ENCODE measurements at regions not wholly inside any gene's neighbourhood (a gene's known extent, or its start where the extent isn't known, plus 50 kb on each side); places are given as distances from the start of the nearest gene placed in this dataset.

GRCh38 chr2:145050134-145050533, 530.2 kb upstream of the ZEB2 start:
- ChIA-PET RAD21 (ENCODE audit: low non-redundant PET in 1 of 2, low total read pairs in 2 of 2, uncharacterized antibody in 2 of 2, unreplicated experiment in 2 of 2) (no interaction called here), CTCF (no interaction called here), POLR2A (no interaction called here)
- no peaks in the 10 kb centered on the region for H3K4me1 ChIP-seq (ENCODE audit: control insufficient read depth in 1 of 2, insufficient read depth in 2 of 2, low read length in 2 of 2)
- no peaks in the 10 kb centered on the region for H3K36me3 ChIP-seq (ENCODE audit: control insufficient read depth in 1 of 2, insufficient read depth in 2 of 2, low read length in 2 of 2)
- H3K79me2 ChIP-seq (ENCODE audit: insufficient read depth, low read length) = no peaks in the 10 kb centered on the region
- no peak overlapping the region for H3K4me3 ChIP-seq (replicated peaks in 1 of 2; ENCODE audit: low read depth in 1 of 2, low read length in 2 of 2)
- intact Hi-C loops (cut with micrococcal nuclease) = no loop called here
- no peaks in the 10 kb centered on the region for H3K27me3 ChIP-seq (ENCODE audit: insufficient read depth, low read length)
- no peak overlapping the region for H3K9ac ChIP-seq (ENCODE audit: low read length)
- H2AFZ ChIP-seq (ENCODE audit: low read depth, low read length, poor library complexity, severe bottlenecking) = no peak overlapping the region
- BruUV-seq (replicated peaks) = no TSS peak
- H3K27ac ChIP-seq (ENCODE audit: low read depth, low read length) = no peak overlapping the region
- no peak for ATAC-seq
- H3K9me3 ChIP-seq (ENCODE audit: control insufficient read depth in 1 of 2, insufficient read depth in 1 of 2, low read depth in 1 of 2, low read length in 2 of 2) = no peaks in the 10 kb centered on the region
- H3K9me2 ChIP-seq (ENCODE audit: insufficient read depth) = no peaks in the 10 kb centered on the region
- H4K20me1 ChIP-seq (ENCODE audit: insufficient read depth) = no peaks in the 10 kb centered on the region
- TF ChIP-seq JUND (IDR thresholded peaks at IDR 0.05) (no peak), SIN3A (IDR thresholded peaks at IDR 0.05; ENCODE audit: low read depth) (no peak), EZH2phosphoT487 (IDR thresholded peaks at IDR 0.05; ENCODE audit: borderline replicate concordance) (no peak), ZNF274 (IDR thresholded peaks at IDR 0.05; ENCODE audit: low read depth, low read length) (no peak), FOSL1 (IDR thresholded peaks at IDR 0.05; ENCODE audit: low read depth) (no peak), MAX (IDR thresholded peaks at IDR 0.05) (no peak), EZH2 (IDR thresholded peaks at IDR 0.05) (no peak), CBX3 (IDR thresholded peaks at IDR 0.05; ENCODE audit: low read depth) (no peak), TCF7L2 (IDR thresholded peaks at IDR 0.05; ENCODE audit: borderline replicate concordance, extremely low read depth, insufficient read depth, insufficient read length) (no peak), POLR2A (IDR thresholded peaks at IDR 0.05; ENCODE audit: borderline replicate concordance, extremely low read depth, insufficient read depth, insufficient read length) (no peak)
- TF ChIP-seq, protein P1, sequence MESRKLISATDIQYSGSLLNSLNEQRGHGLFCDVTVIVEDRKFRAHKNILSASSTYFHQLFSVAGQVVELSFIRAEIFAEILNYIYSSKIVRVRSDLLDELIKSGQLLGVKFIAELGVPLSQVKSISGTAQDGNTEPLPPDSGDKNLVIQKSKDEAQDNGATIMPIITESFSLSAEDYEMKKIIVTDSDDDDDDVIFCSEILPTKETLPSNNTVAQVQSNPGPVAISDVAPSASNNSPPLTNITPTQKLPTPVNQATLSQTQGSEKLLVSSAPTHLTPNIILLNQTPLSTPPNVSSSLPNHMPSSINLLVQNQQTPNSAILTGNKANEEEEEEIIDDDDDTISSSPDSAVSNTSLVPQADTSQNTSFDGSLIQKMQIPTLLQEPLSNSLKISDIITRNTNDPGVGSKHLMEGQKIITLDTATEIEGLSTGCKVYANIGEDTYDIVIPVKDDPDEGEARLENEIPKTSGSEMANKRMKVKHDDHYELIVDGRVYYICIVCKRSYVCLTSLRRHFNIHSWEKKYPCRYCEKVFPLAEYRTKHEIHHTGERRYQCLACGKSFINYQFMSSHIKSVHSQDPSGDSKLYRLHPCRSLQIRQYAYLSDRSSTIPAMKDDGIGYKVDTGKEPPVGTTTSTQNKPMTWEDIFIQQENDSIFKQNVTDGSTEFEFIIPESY (IDR thresholded peaks at IDR 0.05; ENCODE audit: extremely low read depth, insufficient replicate concordance, low read length) = no peak
- TF ChIP-seq, protein P2, sequence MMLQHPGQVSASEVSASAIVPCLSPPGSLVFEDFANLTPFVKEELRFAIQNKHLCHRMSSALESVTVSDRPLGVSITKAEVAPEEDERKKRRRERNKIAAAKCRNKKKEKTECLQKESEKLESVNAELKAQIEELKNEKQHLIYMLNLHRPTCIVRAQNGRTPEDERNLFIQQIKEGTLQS (IDR thresholded peaks at IDR 0.05) = no peak
- no peak overlapping the region for H3K4me2 ChIP-seq (ENCODE audit: low read length)
- DNase-seq (ENCODE audit: low read depth, low spot score) = no peak
